SK-N-SH treated with all-trans-retinoic acid at 6 μM for 48 hours (cell line): ENCODE measurements at regions not wholly inside any gene's neighbourhood (a gene's known extent, or its start where the extent isn't known, plus 50 kb on each side); places are given as distances from the start of the nearest gene placed in this dataset.

Experiments used
- ATAC-seq: fragments of 200-7000 bp; cut with Tn5 transposase; 3 replicates; pipeline ENCODE4 v1.9.1; 2020; ENCODE audit warnings: mild to moderate bottlenecking, moderate library complexity
- ARNTL ChIP-seq: fragments of 450-650 bp; formaldehyde crosslinking; IDR thresholded peaks from 2 replicates; pipeline ENCODE4 v1.5.0; 2020; ENCODE audit warnings: low read depth, mild to moderate bottlenecking, moderate library complexity, borderline replicate concordance
- BACH2 ChIP-seq: fragments of 250-450 bp; sonication (Bioruptor Pico); IDR thresholded peaks from 2 replicates; pipeline ENCODE4 v1.9.0; 2021; ENCODE audit warnings: mild to moderate bottlenecking, borderline replicate concordance
- CREB5 ChIP-seq: fragments of 250-450 bp; sonication (Bioruptor Pico); IDR thresholded peaks from 2 replicates; pipeline ENCODE4 v1.5.1; 2020; ENCODE audit warnings: low read depth, mild to moderate bottlenecking, moderate library complexity
- CSDC2 ChIP-seq: fragments of 250-450 bp; sonication (Bioruptor Pico); IDR thresholded peaks from 2 replicates; pipeline ENCODE4 v1.5.0; 2020; ENCODE audit warnings: mild to moderate bottlenecking, moderate library complexity
- ESRRG ChIP-seq: fragments of 250-450 bp; sonication (Bioruptor Pico); IDR thresholded peaks from 2 replicates; pipeline ENCODE4 v1.6.1; 2021; ENCODE audit warnings: mild to moderate bottlenecking
- GLIS3 ChIP-seq: fragments of 250-450 bp; sonication (Bioruptor Pico); IDR thresholded peaks from 2 replicates; pipeline ENCODE4 v1.5.0; 2020; ENCODE audit warnings: mild to moderate bottlenecking, moderate library complexity
- ISL1 ChIP-seq: fragments of 250-450 bp; sonication (Bioruptor Pico); IDR thresholded peaks from 2 replicates; pipeline ENCODE4 v2.1.2; 2022; ENCODE audit warnings: mild to moderate bottlenecking, moderate library complexity
- OSR1 ChIP-seq: fragments of 250-450 bp; sonication (Bioruptor Pico); IDR thresholded peaks from 2 replicates; pipeline ENCODE4 v1.8.0; 2022; ENCODE audit warnings: moderate library complexity, mild to moderate bottlenecking, inconsistent platforms
- POU6F1 ChIP-seq: fragments of 250-450 bp; sonication (Bioruptor Pico); IDR thresholded peaks from 2 replicates; pipeline ENCODE4 v1.8.0; 2021; ENCODE audit warnings: low read depth, mild to moderate bottlenecking, moderate library complexity, borderline replicate concordance
- PPARA ChIP-seq: fragments of 250-450 bp; sonication (Bioruptor Pico); IDR thresholded peaks from 2 replicates; pipeline ENCODE4 v1.5.0; 2020; ENCODE audit warnings: mild to moderate bottlenecking, borderline replicate concordance
- RARB ChIP-seq: fragments of 250-450 bp; sonication (Bioruptor Pico); IDR thresholded peaks from 2 replicates; pipeline ENCODE4 v1.8.0; 2021; ENCODE audit warnings: mild to moderate bottlenecking, moderate library complexity
- SNAI2 ChIP-seq: fragments of 250-450 bp; sonication (Bioruptor Pico); IDR thresholded peaks from 2 replicates; pipeline ENCODE4 v1.5.0; 2020; ENCODE audit warnings: mild to moderate bottlenecking, moderate library complexity
- TCF4 ChIP-seq: fragments of 250-450 bp; sonication (Bioruptor Pico); IDR thresholded peaks from 2 replicates; pipeline ENCODE4 v1.8.0; 2021; ENCODE audit warnings: mild to moderate bottlenecking, moderate library complexity, borderline replicate concordance
- ZC3H10 ChIP-seq: fragments of 250-450 bp; sonication (Bioruptor Pico); IDR thresholded peaks from 2 replicates; pipeline ENCODE4 v1.5.1; 2021; ENCODE audit warnings: mild to moderate bottlenecking, moderate library complexity
- ZFP3 ChIP-seq: fragments of 250-450 bp; sonication (Bioruptor Pico); IDR thresholded peaks from 2 replicates; pipeline ENCODE4 v1.5.0; 2020; ENCODE audit warnings: mild to moderate bottlenecking, moderate library complexity
- ZNF565 ChIP-seq: fragments of 450-650 bp; formaldehyde crosslinking; conservative IDR thresholded peaks from 2 replicates; pipeline ENCODE4 v1.5.0; 2020; ENCODE audit warnings: low read depth, mild to moderate bottlenecking, moderate library complexity
- ZNF70 ChIP-seq: fragments of 450-650 bp; formaldehyde crosslinking; IDR thresholded peaks from 2 replicates; pipeline ENCODE4 v1.5.0; 2020; ENCODE audit warnings: mild to moderate bottlenecking, moderate library complexity
- ZNF8 ChIP-seq: fragments of 450-650 bp; formaldehyde crosslinking; IDR thresholded peaks from 2 replicates; pipeline ENCODE4 v1.5.0; 2020; ENCODE audit warnings: mild to moderate bottlenecking, moderate library complexity
- TF ChIP-seq, protein P1 (sequence below): fragments of 250-450 bp; sonication (Bioruptor Pico); IDR thresholded peaks from 2 replicates; pipeline ENCODE4 v1.5.0; 2020; ENCODE audit warnings: mild to moderate bottlenecking, moderate library complexity
- TF ChIP-seq, protein P2 (sequence below): fragments of 250-450 bp; sonication (Bioruptor Pico); IDR thresholded peaks from 2 replicates; pipeline ENCODE4 v1.5.1; 2021; ENCODE audit warnings: mild to moderate bottlenecking, moderate library complexity
- TF ChIP-seq, protein P3 (sequence below): fragments of 250-450 bp; sonication (Bioruptor Pico); IDR thresholded peaks from 2 replicates; pipeline ENCODE4 v1.8.0; 2020; ENCODE audit warnings: mild to moderate bottlenecking, moderate library complexity, borderline replicate concordance

DNA sequence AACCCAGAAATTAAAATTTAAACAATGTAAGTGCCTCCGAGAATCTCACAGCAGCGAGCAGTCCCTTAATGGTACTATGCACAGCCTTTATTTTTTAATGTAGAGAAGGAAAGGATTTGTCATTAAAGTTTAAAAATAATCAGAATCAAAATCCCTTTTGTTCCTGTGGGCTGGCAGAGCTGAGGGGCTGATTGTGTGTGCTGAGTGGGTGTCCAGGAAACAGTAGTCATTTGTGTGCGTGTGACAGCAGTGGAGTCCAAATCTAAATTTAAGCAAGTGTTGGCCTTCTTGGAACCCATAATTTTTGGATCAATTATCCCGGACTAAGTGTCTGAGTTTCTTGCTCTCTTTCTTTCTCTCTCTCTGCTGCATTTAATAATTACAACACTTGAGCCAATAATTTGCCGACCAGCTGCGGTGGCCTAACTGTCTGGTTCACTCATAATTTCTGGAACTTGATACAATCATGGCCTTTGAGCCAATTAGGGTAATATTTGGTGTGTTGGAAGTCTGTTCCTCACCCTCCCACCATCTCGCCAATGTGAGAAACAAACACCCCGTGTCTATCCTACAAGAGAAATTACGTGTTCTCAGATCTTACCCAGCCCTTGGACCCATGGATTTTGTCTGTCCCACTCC, 528.0 kb downstream of the SOX6 start:
- TF ChIP-seq CREB5 (CRISPR knock-in tag) = no peak
- no peak for TF ChIP-seq OSR1 (CRISPR knock-in tag)
- TF ChIP-seq TCF4 = no peak
- no peak for TF ChIP-seq SNAI2
- no peak for TF ChIP-seq ZC3H10 (CRISPR knock-in tag)
- TF ChIP-seq CSDC2 (CRISPR knock-in tag) = no peak
- no peak for TF ChIP-seq PPARA (CRISPR knock-in tag)
- no peak for TF ChIP-seq ESRRG (CRISPR knock-in tag)
- ATAC-seq = no peak

GRCh38 chr11:15829312-15829711, 527.0 kb downstream of the SOX6 start:
- no peak for ATAC-seq
- no peak for TF ChIP-seq GLIS3 (CRISPR knock-in tag)
- TF ChIP-seq ZNF565 (CRISPR knock-in tag) = no peak

DNA sequence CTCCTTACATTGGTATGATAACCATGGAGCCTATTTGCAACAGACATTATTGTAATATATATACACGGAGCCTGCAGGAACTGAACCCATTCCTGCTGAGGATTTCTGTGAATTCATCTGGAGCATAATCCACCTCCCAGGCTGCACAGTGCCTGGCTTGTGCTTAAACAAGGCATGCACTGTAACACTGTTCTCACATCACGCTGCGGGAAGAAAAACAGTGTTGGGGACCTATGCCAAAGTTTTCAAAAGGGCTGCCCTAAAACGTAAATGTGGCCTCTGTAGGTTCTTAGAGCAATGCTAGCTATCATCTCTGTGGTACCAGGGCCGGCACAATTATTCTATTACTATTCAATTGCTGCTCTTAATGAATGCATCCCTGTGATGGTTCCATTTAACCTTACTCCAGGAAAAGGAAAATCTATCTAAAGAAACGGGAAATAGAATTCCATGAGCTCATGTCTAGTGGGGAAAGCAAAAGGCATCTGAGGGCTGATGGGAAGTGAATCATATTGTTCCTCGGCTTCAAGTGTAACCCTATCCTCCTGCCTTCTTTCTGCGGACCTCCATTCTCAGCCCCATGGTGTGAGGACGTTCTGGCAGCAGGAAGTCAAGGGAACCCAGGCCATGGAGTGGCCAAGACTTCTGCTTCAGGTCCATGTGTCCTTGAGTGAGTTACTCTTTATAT, 525.5 kb downstream of the SOX6 start:
- ATAC-seq = no peak
- TF ChIP-seq PPARA (CRISPR knock-in tag) = no peak
- TF ChIP-seq CSDC2 (CRISPR knock-in tag) = no peak
- TF ChIP-seq SNAI2 = no peak
- no peak for TF ChIP-seq ZNF8 (CRISPR knock-in tag)
- TF ChIP-seq ARNTL (CRISPR knock-in tag) = no peak
- no peak for TF ChIP-seq RARB
- TF ChIP-seq ESRRG (CRISPR knock-in tag) = no peak

DNA sequence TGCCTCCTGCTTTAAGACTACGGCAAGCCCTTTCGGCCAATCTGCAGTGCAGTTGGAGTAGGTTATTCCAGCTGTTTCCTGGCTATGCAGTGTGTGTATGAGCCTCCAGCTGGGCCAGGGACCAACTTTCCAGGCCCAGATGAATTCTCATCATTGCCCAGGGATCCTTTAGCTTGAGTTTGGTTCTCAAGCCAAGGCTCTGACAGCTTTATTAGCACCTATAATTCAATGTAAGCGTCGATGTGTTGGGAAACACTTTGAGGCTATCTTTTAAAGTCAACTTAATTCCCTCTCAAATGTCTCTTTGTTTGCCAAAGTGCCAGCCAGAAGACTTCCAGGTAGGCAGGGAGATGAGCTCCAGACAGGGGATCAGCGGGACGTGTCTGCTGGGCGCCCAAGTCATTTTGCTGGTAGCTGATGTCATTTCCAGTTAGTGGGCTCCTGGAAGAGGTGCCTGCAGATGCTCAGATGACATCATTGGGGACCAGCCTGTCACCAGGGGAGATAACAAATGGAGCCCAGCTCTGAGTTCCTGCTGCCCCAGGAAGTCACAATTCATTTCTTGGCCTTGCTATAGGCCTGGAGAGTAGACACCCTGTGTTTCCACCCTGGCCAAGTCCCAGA, 520.4 kb downstream of the SOX6 start:
- TF ChIP-seq, protein P1, sequence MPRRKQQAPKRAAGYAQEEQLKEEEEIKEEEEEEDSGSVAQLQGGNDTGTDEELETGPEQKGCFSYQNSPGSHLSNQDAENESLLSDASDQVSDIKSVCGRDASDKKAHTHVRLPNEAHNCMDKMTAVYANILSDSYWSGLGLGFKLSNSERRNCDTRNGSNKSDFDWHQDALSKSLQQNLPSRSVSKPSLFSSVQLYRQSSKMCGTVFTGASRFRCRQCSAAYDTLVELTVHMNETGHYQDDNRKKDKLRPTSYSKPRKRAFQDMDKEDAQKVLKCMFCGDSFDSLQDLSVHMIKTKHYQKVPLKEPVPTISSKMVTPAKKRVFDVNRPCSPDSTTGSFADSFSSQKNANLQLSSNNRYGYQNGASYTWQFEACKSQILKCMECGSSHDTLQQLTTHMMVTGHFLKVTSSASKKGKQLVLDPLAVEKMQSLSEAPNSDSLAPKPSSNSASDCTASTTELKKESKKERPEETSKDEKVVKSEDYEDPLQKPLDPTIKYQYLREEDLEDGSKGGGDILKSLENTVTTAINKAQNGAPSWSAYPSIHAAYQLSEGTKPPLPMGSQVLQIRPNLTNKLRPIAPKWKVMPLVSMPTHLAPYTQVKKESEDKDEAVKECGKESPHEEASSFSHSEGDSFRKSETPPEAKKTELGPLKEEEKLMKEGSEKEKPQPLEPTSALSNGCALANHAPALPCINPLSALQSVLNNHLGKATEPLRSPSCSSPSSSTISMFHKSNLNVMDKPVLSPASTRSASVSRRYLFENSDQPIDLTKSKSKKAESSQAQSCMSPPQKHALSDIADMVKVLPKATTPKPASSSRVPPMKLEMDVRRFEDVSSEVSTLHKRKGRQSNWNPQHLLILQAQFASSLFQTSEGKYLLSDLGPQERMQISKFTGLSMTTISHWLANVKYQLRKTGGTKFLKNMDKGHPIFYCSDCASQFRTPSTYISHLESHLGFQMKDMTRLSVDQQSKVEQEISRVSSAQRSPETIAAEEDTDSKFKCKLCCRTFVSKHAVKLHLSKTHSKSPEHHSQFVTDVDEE (CRISPR knock-in tag) = peak; percentile 69; the same call in 1 of the 2 replicates
- TF ChIP-seq, protein P2, sequence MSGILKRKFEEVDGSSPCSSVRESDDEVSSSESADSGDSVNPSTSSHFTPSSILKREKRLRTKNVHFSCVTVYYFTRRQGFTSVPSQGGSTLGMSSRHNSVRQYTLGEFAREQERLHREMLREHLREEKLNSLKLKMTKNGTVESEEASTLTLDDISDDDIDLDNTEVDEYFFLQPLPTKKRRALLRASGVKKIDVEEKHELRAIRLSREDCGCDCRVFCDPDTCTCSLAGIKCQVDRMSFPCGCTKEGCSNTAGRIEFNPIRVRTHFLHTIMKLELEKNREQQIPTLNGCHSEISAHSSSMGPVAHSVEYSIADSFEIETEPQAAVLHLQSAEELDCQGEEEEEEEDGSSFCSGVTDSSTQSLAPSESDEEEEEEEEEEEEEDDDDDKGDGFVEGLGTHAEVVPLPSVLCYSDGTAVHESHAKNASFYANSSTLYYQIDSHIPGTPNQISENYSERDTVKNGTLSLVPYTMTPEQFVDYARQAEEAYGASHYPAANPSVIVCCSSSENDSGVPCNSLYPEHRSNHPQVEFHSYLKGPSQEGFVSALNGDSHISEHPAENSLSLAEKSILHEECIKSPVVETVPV = no peak
- TF ChIP-seq, all 23 proteins: peak for 1
- no peak for ATAC-seq

DNA sequence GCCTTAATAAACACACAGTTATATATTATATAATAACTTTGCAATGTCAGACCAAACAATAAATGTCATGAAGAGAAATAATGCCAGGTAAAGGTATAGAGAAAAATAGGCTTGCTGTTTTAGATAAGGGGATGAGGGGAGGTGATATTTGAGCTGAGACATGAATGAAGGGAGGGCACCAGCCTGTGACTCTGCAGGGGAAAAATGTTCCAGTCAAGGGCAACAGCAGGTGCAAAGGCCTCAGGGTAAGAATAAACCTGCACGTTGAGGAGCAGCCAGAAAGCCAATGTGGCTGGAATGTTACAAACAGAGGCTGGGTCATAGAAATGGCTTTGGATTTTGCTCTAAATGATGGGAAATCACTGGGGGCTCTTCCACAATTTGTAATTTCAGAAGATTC, 519.6 kb downstream of the SOX6 start:
- no peak for ATAC-seq
- TF ChIP-seq ZFP3 (CRISPR knock-in tag) (no peak), OSR1 (CRISPR knock-in tag) (no peak), ZC3H10 (CRISPR knock-in tag) (no peak), ZNF70 (CRISPR knock-in tag) (no peak), POU6F1 (CRISPR knock-in tag) (no peak), TCF4 (no peak), PPARA (CRISPR knock-in tag) (no peak), GLIS3 (CRISPR knock-in tag) (no peak), BACH2 (CRISPR knock-in tag) (no peak), SNAI2 (no peak), ISL1 (CRISPR knock-in tag) (no peak), ARNTL (CRISPR knock-in tag) (no peak), ZNF8 (CRISPR knock-in tag) (no peak)
- TF ChIP-seq, protein P3, sequence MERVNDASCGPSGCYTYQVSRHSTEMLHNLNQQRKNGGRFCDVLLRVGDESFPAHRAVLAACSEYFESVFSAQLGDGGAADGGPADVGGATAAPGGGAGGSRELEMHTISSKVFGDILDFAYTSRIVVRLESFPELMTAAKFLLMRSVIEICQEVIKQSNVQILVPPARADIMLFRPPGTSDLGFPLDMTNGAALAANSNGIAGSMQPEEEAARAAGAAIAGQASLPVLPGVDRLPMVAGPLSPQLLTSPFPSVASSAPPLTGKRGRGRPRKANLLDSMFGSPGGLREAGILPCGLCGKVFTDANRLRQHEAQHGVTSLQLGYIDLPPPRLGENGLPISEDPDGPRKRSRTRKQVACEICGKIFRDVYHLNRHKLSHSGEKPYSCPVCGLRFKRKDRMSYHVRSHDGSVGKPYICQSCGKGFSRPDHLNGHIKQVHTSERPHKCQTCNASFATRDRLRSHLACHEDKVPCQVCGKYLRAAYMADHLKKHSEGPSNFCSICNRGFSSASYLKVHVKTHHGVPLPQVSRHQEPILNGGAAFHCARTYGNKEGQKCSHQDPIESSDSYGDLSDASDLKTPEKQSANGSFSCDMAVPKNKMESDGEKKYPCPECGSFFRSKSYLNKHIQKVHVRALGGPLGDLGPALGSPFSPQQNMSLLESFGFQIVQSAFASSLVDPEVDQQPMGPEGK = no peak
- TF ChIP-seq, protein P2 = no peak
